ENCODE measurements at regions not wholly inside any gene's neighbourhood (a gene's known extent, or its start where the extent isn't known, plus 50 kb on each side); places are given as distances from the start of the nearest gene placed in this dataset.

- no TSS peak for BruUV-seq (replicated peaks)
- H3K36me3 ChIP-seq (replicated peaks in 1 of 2; ENCODE audit: control insufficient read depth in 1 of 2, insufficient read depth in 2 of 2, low read length in 2 of 2) = no peaks in the 10 kb centered on the region
- CTCF ChIA-PET (ENCODE audit: low intra/inter-chr PET ratio, low total read pairs) = no interaction called here
- no peak overlapping the region for H3K4me3 ChIP-seq (replicated peaks in 1 of 3; ENCODE audit: insufficient read depth in 1 of 3, low read depth in 2 of 3, low read length in 3 of 3)
- H3K9me3 ChIP-seq (ENCODE audit: low read length) = no peaks in the 10 kb centered on the region
- TF ChIP-seq, protein P1, sequence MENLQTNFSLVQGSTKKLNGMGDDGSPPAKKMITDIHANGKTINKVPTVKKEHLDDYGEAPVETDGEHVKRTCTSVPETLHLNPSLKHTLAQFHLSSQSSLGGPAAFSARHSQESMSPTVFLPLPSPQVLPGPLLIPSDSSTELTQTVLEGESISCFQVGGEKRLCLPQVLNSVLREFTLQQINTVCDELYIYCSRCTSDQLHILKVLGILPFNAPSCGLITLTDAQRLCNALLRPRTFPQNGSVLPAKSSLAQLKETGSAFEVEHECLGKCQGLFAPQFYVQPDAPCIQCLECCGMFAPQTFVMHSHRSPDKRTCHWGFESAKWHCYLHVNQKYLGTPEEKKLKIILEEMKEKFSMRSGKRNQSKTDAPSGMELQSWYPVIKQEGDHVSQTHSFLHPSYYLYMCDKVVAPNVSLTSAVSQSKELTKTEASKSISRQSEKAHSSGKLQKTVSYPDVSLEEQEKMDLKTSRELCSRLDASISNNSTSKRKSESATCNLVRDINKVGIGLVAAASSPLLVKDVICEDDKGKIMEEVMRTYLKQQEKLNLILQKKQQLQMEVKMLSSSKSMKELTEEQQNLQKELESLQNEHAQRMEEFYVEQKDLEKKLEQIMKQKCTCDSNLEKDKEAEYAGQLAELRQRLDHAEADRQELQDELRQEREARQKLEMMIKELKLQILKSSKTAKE (CRISPR knock-in tag; IDR thresholded peaks at IDR 0.05; ENCODE audit: borderline replicate concordance) = no peak
- TF ChIP-seq ELF1 (CRISPR knock-in tag; IDR thresholded peaks at IDR 0.05) (no peak), DNMT1 (CRISPR knock-in tag; IDR thresholded peaks at IDR 0.05) (no peak), BCL3 (CRISPR knock-in tag; IDR thresholded peaks at IDR 0.05) (no peak), ZNF598 (CRISPR knock-in tag; IDR thresholded peaks at IDR 0.05; ENCODE audit: borderline replicate concordance) (no peak), ZNF335 (CRISPR knock-in tag; IDR thresholded peaks at IDR 0.05) (no peak), CCDC6 (CRISPR knock-in tag; IDR thresholded peaks at IDR 0.05) (no peak), ZNF350 (CRISPR knock-in tag; IDR thresholded peaks at IDR 0.05; ENCODE audit: borderline replicate concordance, low read depth) (no peak), ZMYM2 (CRISPR knock-in tag; IDR thresholded peaks at IDR 0.05) (no peak), ZNF879 (CRISPR knock-in tag; IDR thresholded peaks at IDR 0.05) (no peak), ZNF550 (CRISPR knock-in tag; IDR thresholded peaks at IDR 0.05; ENCODE audit: borderline replicate concordance) (no peak)
- TF ChIP-seq, protein P2, sequence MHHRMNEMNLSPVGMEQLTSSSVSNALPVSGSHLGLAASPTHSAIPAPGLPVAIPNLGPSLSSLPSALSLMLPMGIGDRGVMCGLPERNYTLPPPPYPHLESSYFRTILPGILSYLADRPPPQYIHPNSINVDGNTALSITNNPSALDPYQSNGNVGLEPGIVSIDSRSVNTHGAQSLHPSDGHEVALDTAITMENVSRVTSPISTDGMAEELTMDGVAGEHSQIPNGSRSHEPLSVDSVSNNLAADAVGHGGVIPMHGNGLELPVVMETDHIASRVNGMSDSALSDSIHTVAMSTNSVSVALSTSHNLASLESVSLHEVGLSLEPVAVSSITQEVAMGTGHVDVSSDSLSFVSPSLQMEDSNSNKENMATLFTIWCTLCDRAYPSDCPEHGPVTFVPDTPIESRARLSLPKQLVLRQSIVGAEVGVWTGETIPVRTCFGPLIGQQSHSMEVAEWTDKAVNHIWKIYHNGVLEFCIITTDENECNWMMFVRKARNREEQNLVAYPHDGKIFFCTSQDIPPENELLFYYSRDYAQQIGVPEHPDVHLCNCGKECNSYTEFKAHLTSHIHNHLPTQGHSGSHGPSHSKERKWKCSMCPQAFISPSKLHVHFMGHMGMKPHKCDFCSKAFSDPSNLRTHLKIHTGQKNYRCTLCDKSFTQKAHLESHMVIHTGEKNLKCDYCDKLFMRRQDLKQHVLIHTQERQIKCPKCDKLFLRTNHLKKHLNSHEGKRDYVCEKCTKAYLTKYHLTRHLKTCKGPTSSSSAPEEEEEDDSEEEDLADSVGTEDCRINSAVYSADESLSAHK (CRISPR knock-in tag; IDR thresholded peaks at IDR 0.05; ENCODE audit: borderline replicate concordance) = no peak
- in situ Hi-C loops (cut with HindIII; ENCODE audit: extremely low pct_ligation_motif_present, low pct_unique_long_range_greater_than_20kb) = no loop called here
- H3K27me3 ChIP-seq (ENCODE audit: control insufficient read depth in 1 of 2, insufficient read depth in 2 of 2, low read length in 2 of 2) = no peaks in the 10 kb centered on the region
- POLR2A ChIA-PET = no interaction called here
- no peak overlapping the region for H2AFZ ChIP-seq (ENCODE audit: low read length)
- H3K79me2 ChIP-seq (ENCODE audit: insufficient read depth, low read length) = no peaks in the 10 kb centered on the region
- H4K20me1 ChIP-seq (ENCODE audit: insufficient read depth, low read length) = no peaks in the 10 kb centered on the region
- no peak overlapping the region for H3K27ac ChIP-seq (ENCODE audit: extremely low read length, insufficient read depth, low read length)
- FAIRE-seq (no peak), DNase-seq (ENCODE audit: low spot score) (no peak), ATAC-seq (no peak)
- H3K4me2 ChIP-seq (ENCODE audit: low read depth, low read length) = no peak overlapping the region
- no peaks in the 10 kb centered on the region for H3K4me1 ChIP-seq (ENCODE audit: insufficient read depth, low read length)
- no peak overlapping the region for H3K9ac ChIP-seq (ENCODE audit: insufficient read depth, low read depth, low read length)
- 13% methylated on average over 3 of the region's 3 CpGs for whole genome bisulfite sequencing (ENCODE audit: low lambda C conversion rate)
- intact Hi-C loops (cut with micrococcal nuclease; ENCODE audit: unreplicated experiment) = no loop called here
Observed at GRCh38 chr4:165583341-165583740, 204.5 kb downstream of the CPE start.
